CD8-positive, alpha-beta memory T cell (primary cell): ENCODE measurements at regions not wholly inside any gene's neighbourhood (a gene's known extent, or its start where the extent isn't known, plus 50 kb on each side); places are given as distances from the start of the nearest gene placed in this dataset.

Experiments used
- CTCF ChIA-PET: fragments of 350-600 bp; sonication (Branson Sonifier 250); formaldehyde crosslinking; loops from one replicate; lab custom pipeline; 2021; ENCODE audit warnings: antibody characterized with exemption; lab: Charles Lee
- POLR2A ChIA-PET: fragments of 350-600 bp; sonication (Branson Sonifier 250); formaldehyde crosslinking; loops from one replicate; lab custom pipeline; 2021; ENCODE audit warnings: antibody characterized with exemption; lab: Charles Lee
- DNase-seq, 5 donors: peaks; one replicate each; pipeline versions ENCODE4 v3.0.0 to v3.0.0-alpha.2; 2020 to 2022; ENCODE audit warnings: mixed read lengths in 1 of 5
- H3K27ac ChIP-seq: one replicate; pipeline ENCODE4 v1.7.0; 2013; ENCODE audit warnings: low read depth, mild to moderate bottlenecking, low read length, moderate library complexity
- H3K27me3 ChIP-seq: 2 replicates; pipeline ENCODE4 v1.7.0; 2013; ENCODE audit warnings: low read length, mild to moderate bottlenecking; ENCODE audit not compliant: insufficient read depth, poor library complexity, severe bottlenecking
- H3K36me3 ChIP-seq: 2 replicates; pipeline ENCODE4 v1.7.0; 2013; ENCODE audit warnings: mild to moderate bottlenecking, low read length, moderate library complexity; ENCODE audit not compliant: insufficient read depth
- H3K4me1 ChIP-seq: 2 replicates; pipeline ENCODE4 v1.7.0; 2013; ENCODE audit warnings: mild to moderate bottlenecking, low read length, moderate library complexity; ENCODE audit not compliant: insufficient read depth
- H3K4me3 ChIP-seq: 2 replicates; pipeline ENCODE4 v1.7.0; 2013; ENCODE audit warnings: mild to moderate bottlenecking, low read length
- H3K9me3 ChIP-seq: 2 replicates; pipeline ENCODE4 v1.7.0; 2013; ENCODE audit warnings: mild to moderate bottlenecking, low read length
- H3K27ac Mint-ChIP-seq, 8 donors: one replicate each; pipeline ENCODE4 v1.8.0; 2020 to 2021; ENCODE audit warnings: mixed read lengths in 8 of 8, mild to moderate bottlenecking in 6 of 8, inconsistent platforms in 3 of 8, moderate library complexity in 3 of 8
- H3K27me3 Mint-ChIP-seq, 2 donors: one replicate each; pipeline ENCODE4 v1.8.0; 2020 to 2021; ENCODE audit warnings: mixed read lengths in 2 of 2, mild to moderate bottlenecking in 1 of 2, moderate library complexity in 1 of 2
- H3K36me3 Mint-ChIP-seq, 3 donors: one replicate each; pipeline ENCODE4 v1.8.0; 2020 to 2021; ENCODE audit warnings: mixed read lengths in 3 of 3, inconsistent platforms in 1 of 3, mild to moderate bottlenecking in 1 of 3
- H3K4me1 Mint-ChIP-seq, 3 donors: one replicate each; pipeline ENCODE4 v1.8.0; 2020 to 2021; ENCODE audit warnings: mixed read lengths in 3 of 3, inconsistent platforms in 1 of 3, mild to moderate bottlenecking in 1 of 3
- H3K4me3 Mint-ChIP-seq, 7 donors: one replicate each; pipeline ENCODE4 v1.8.0; 2020 to 2021; ENCODE audit warnings: mixed read lengths in 7 of 7, mild to moderate bottlenecking in 6 of 7, moderate library complexity in 4 of 7, inconsistent platforms in 2 of 7
- H3K9me3 Mint-ChIP-seq, 5 donors: one replicate each; pipeline ENCODE4 v1.8.0; 2020 to 2022; ENCODE audit warnings: mixed read lengths in 5 of 5, mild to moderate bottlenecking in 3 of 5, moderate library complexity in 2 of 5, inconsistent platforms in 1 of 5

- CTCF ChIA-PET: no interaction called here
- H3K4me3 ChIP-seq: no peak overlapping the region
- H3K27me3 ChIP-seq: no peaks in the 10 kb centered on the region
- POLR2A ChIA-PET: no interaction called here
- DNase-seq: peak in 4 of 5 donors; percentile 6 to 60 (median 47)
- H3K36me3 ChIP-seq: no peaks in the 10 kb centered on the region
- H3K27ac ChIP-seq: peak overlapping the region; percentile 61
- H3K9me3 ChIP-seq: no peaks in the 10 kb centered on the region
- Mint-ChIP-seq H3K9me3 (peaks cover 0 to 6% (median 0%) of the 10 kb centered on the region in 5 donors), H3K4me3 (peak overlapping the region; percentile 30 to 82 (median 58)), H3K27me3 (peaks cover 0 to 3% of the 10 kb centered on the region in 2 donors), H3K4me1 (peaks cover 15 to 20% (median 18%) of the 10 kb centered on the region in 3 donors), H3K36me3 (no peaks in the 10 kb centered on the region), H3K27ac (peak overlapping the region; percentile 55 to 91 (median 64))
- H3K4me1 ChIP-seq: peaks cover 3% of the 10 kb centered on the region
These were observed 102.7 kb upstream of the NPTX2 start for GRCh38 chr7:98514211-98515031.

GRCh38 chr7:98511175-98511574 lies 105.9 kb upstream of the NPTX2 start:
- Mint-ChIP-seq H3K36me3 (no peaks in the 10 kb centered on the region), H3K27ac (no peak overlapping the region), H3K27me3 (peaks cover 0 to 3% of the 10 kb centered on the region in 2 donors), H3K9me3 (peaks cover 0 to 9% (median 3%) of the 10 kb centered on the region in 5 donors), H3K4me3 (no peak overlapping the region), H3K4me1 (peaks cover 15 to 20% (median 18%) of the 10 kb centered on the region in 3 donors)
- Histone ChIP-seq H3K4me1 (peaks cover 3% of the 10 kb centered on the region), H3K27me3 (no peaks in the 10 kb centered on the region), H3K4me3 (no peak overlapping the region), H3K27ac (no peak overlapping the region), H3K9me3 (no peaks in the 10 kb centered on the region), H3K36me3 (no peaks in the 10 kb centered on the region)
- CTCF ChIA-PET: no interaction called here
- POLR2A ChIA-PET: no interaction called here
- DNase-seq: no peak

GRCh38 chr7:98509836-98510235 lies 107.2 kb upstream of the NPTX2 start:
- no peaks in the 10 kb centered on the region for H3K4me1 ChIP-seq
- H3K36me3 ChIP-seq: no peaks in the 10 kb centered on the region
- peaks cover 0 to 3% of the 10 kb centered on the region in 2 donors for H3K27me3 Mint-ChIP-seq
- H3K4me1 Mint-ChIP-seq: peaks cover 8 to 10% (median 9%) of the 10 kb centered on the region in 3 donors
- H3K4me3 ChIP-seq: no peak overlapping the region
- ChIA-PET CTCF (no interaction called here), POLR2A (no interaction called here)
- no peak overlapping the region for H3K4me3 Mint-ChIP-seq
- H3K9me3 ChIP-seq: no peaks in the 10 kb centered on the region
- peaks cover 3 to 9% (median 4%) of the 10 kb centered on the region in 5 donors for H3K9me3 Mint-ChIP-seq
- H3K27ac ChIP-seq: no peak overlapping the region
- H3K27me3 ChIP-seq: no peaks in the 10 kb centered on the region
- DNase-seq: no peak
- H3K27ac Mint-ChIP-seq: no peak overlapping the region
- H3K36me3 Mint-ChIP-seq: no peaks in the 10 kb centered on the region

- no peak overlapping the region for H3K4me3 Mint-ChIP-seq
- H3K36me3 ChIP-seq: no peaks in the 10 kb centered on the region
- H3K4me3 ChIP-seq: no peak overlapping the region
- H3K4me1 Mint-ChIP-seq: peaks cover 8 to 12% (median 11%) of the 10 kb centered on the region in 3 donors
- H3K27ac Mint-ChIP-seq: no peak overlapping the region
- DNase-seq: no peak
- no peaks in the 10 kb centered on the region for H3K36me3 Mint-ChIP-seq
- H3K27ac ChIP-seq: no peak overlapping the region
- H3K9me3 Mint-ChIP-seq: peaks cover 3 to 9% (median 4%) of the 10 kb centered on the region in 5 donors
- no peaks in the 10 kb centered on the region for H3K4me1 ChIP-seq
- CTCF ChIA-PET: no interaction called here
- no peaks in the 10 kb centered on the region for H3K9me3 ChIP-seq
- POLR2A ChIA-PET: no interaction called here
- no peaks in the 10 kb centered on the region for H3K27me3 ChIP-seq
- H3K27me3 Mint-ChIP-seq: peaks cover 5 to 6% of the 10 kb centered on the region in 2 donors
These were observed 105.6 kb upstream of the BAIAP2L1 start for GRCh38 chr7:98506471-98506870.

- Mint-ChIP-seq H3K36me3 (no peaks in the 10 kb centered on the region), H3K4me1 (peaks cover 8 to 12% (median 11%) of the 10 kb centered on the region in 3 donors), H3K27me3 (peaks cover 8% of the 10 kb centered on the region in 2 donors), H3K9me3 (peaks cover 5 to 22% (median 18%) of the 10 kb centered on the region in 5 donors), H3K27ac (no peak overlapping the region), H3K4me3 (no peak overlapping the region)
- H3K4me3 ChIP-seq: no peak overlapping the region
- no peaks in the 10 kb centered on the region for H3K4me1 ChIP-seq
- ChIA-PET CTCF (no interaction called here), POLR2A (no interaction called here)
- H3K9me3 ChIP-seq: no peaks in the 10 kb centered on the region
- no peak overlapping the region for H3K27ac ChIP-seq
- DNase-seq: no peak
- H3K27me3 ChIP-seq: no peaks in the 10 kb centered on the region
- no peaks in the 10 kb centered on the region for H3K36me3 ChIP-seq
These were observed 99.9 kb upstream of the BAIAP2L1 start for GRCh38 chr7:98500764-98501163.

- H3K27me3 ChIP-seq: no peaks in the 10 kb centered on the region
- no peak overlapping the region for H3K4me3 Mint-ChIP-seq
- H3K27me3 Mint-ChIP-seq: peaks cover 2 to 4% of the 10 kb centered on the region in 2 donors
- no peak for DNase-seq
- H3K27ac ChIP-seq: no peak overlapping the region
- no peaks in the 10 kb centered on the region for H3K4me1 Mint-ChIP-seq
- POLR2A ChIA-PET: no interaction called here
- H3K36me3 ChIP-seq: no peaks in the 10 kb centered on the region
- no peak overlapping the region for H3K27ac Mint-ChIP-seq
- no peak overlapping the region for H3K4me3 ChIP-seq
- no peaks in the 10 kb centered on the region for H3K9me3 ChIP-seq
- no peaks in the 10 kb centered on the region for H3K36me3 Mint-ChIP-seq
- H3K4me1 ChIP-seq: no peaks in the 10 kb centered on the region
- CTCF ChIA-PET: no interaction called here
- H3K9me3 Mint-ChIP-seq: peaks cover 8 to 25% (median 21%) of the 10 kb centered on the region in 5 donors
These were observed 95.7 kb upstream of the BAIAP2L1 start for GRCh38 chr7:98496618-98497017.

DNA sequence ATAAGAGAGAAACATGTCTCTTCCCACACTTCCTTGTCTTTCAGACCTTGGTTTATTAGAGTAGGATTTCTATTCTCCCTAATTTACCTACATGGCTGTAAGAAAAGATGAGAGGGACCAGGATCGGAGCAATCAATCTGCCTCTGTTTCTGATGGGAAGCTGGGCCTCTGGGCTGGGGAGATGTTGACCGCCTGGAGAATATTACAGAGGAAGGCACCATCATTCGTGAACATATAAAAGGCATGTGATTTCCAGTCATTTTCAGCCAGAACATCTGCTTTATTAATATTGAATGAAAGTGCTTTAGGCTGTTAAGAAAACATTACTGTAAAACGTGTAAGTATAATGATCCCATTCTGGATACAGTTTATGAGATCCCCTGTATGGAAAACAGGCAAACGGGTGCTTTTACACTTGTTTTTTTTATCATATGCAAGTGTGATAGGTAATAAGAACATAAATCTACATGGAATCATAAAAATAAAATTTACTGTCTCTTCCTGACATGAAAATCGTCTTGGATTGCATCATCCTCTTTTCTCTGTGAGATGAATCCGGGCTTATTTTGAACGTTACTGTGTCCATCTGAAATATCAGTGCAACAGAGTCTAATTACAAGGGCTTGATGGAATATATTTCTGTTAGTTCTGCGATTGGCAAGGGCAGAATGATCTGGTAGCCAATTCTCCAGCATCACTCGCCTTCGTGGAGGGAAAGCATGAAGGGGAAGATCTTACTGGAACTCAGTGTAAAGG lies 94.5 kb upstream of the BAIAP2L1 start:
- DNase-seq: no peak
- Histone ChIP-seq H3K27ac (no peak overlapping the region), H3K27me3 (no peaks in the 10 kb centered on the region), H3K9me3 (no peaks in the 10 kb centered on the region), H3K4me3 (no peak overlapping the region), H3K36me3 (no peaks in the 10 kb centered on the region), H3K4me1 (no peaks in the 10 kb centered on the region)
- Mint-ChIP-seq H3K9me3 (peaks cover 8 to 25% (median 21%) of the 10 kb centered on the region in 5 donors), H3K36me3 (no peaks in the 10 kb centered on the region), H3K27ac (peak overlapping the region in 1 of 8 donors; percentile 50), H3K4me1 (no peaks in the 10 kb centered on the region), H3K4me3 (no peak overlapping the region), H3K27me3 (peaks cover 2 to 4% of the 10 kb centered on the region in 2 donors)
- ChIA-PET POLR2A (no interaction called here), CTCF (no interaction called here)
